ENCODE measurements at regions not wholly inside any gene's neighbourhood (a gene's known extent, or its start where the extent isn't known, plus 50 kb on each side); places are given as distances from the start of the nearest gene placed in this dataset.

GRCh38 chr11:70500076-70500847 is 101.9 kb downstream of the CTTN start:
- intact Hi-C loops (cut with DNase I): no loop called here
- no peak for ATAC-seq
- DNase-seq (ENCODE audit: low spot score): no peak

- intact Hi-C loops (cut with DNase I): no loop called here
- DNase-seq (ENCODE audit: low spot score): no peak
- no peak for ATAC-seq
Measured at GRCh38 chr11:70501051-70501901, 102.9 kb downstream of the CTTN start.

- DNase-seq (ENCODE audit: low spot score) (no peak), ATAC-seq (no peak)
- intact Hi-C loops (cut with DNase I): no loop called here
Measured at GRCh38 chr11:70501933-70502540, 103.7 kb downstream of the CTTN start.

GRCh38 chr11:70502677-70503467 is 104.5 kb downstream of the CTTN start:
- intact Hi-C loops (cut with DNase I): no loop called here
- DNase-seq (ENCODE audit: low spot score) (no peak), ATAC-seq (no peak)

- intact Hi-C loops (cut with DNase I): no loop called here
- ATAC-seq (no peak), DNase-seq (ENCODE audit: low spot score) (no peak)
Measured at GRCh38 chr11:70503468-70504221, 105.3 kb downstream of the CTTN start.

GRCh38 chr11:70504246-70505020 is 106.1 kb downstream of the CTTN start:
- DNase-seq (ENCODE audit: low spot score) (no peak), ATAC-seq (no peak)
- intact Hi-C loops (cut with DNase I): no loop called here

GRCh38 chr11:70505331-70505731 is 107.0 kb downstream of the CTTN start:
- DNase-seq (ENCODE audit: low spot score) (no peak), ATAC-seq (no peak)
- intact Hi-C loops (cut with DNase I): no loop called here

GRCh38 chr11:70505761-70506657 is 107.7 kb downstream of the CTTN start:
- DNase-seq (ENCODE audit: low spot score): no peak

GRCh38 chr11:70506658-70506970 is 108.3 kb downstream of the CTTN start:
- ATAC-seq (no peak), DNase-seq (ENCODE audit: low spot score) (no peak)
- intact Hi-C loops (cut with DNase I): no loop called here

More at GRCh38 chr11:70505761-70506657, 107.7 kb downstream of the CTTN start:
- no peak for ATAC-seq
- intact Hi-C loops (cut with DNase I): no loop called here

- no peak for ATAC-seq
- DNase-seq (ENCODE audit: low spot score): no peak
- intact Hi-C loops (cut with DNase I): no loop called here
Measured at GRCh38 chr11:70506986-70507385, 108.7 kb downstream of the CTTN start.

- DNase-seq (ENCODE audit: low spot score): no peak
- no peak for ATAC-seq
- intact Hi-C loops (cut with DNase I): no loop called here
Measured at GRCh38 chr11:70507466-70508230, 109.3 kb downstream of the CTTN start.

GRCh38 chr11:70508231-70508480 is 109.8 kb downstream of the CTTN start:
- intact Hi-C loops (cut with DNase I): no loop called here
- ATAC-seq (no peak), DNase-seq (ENCODE audit: low spot score) (no peak)

- ATAC-seq (no peak), DNase-seq (ENCODE audit: low spot score) (no peak)
- intact Hi-C loops (cut with DNase I): no loop called here
Measured at GRCh38 chr11:70509476-70509875, 111.1 kb downstream of the CTTN start.

- DNase-seq (ENCODE audit: low spot score) (no peak), ATAC-seq (no peak)
- intact Hi-C loops (cut with DNase I): no loop called here
Measured at GRCh38 chr11:70510106-70510505, 111.8 kb downstream of the CTTN start.

- intact Hi-C loops (cut with DNase I): no loop called here
- ATAC-seq: no peak
- no peak for DNase-seq (ENCODE audit: low spot score)
Measured at GRCh38 chr11:70510571-70510970, 112.2 kb downstream of the CTTN start.

- ATAC-seq: no peak
- DNase-seq (ENCODE audit: low spot score): no peak
- intact Hi-C loops (cut with DNase I): no loop called here
Measured at GRCh38 chr11:70511345-70511744, 113.0 kb downstream of the CTTN start.

GRCh38 chr11:70512716-70513115 is 114.4 kb downstream of the CTTN start:
- DNase-seq (ENCODE audit: low spot score) (no peak), ATAC-seq (no peak)
- intact Hi-C loops (cut with DNase I): no loop called here

Data from sciatic nerve (tissue), 2 donors.